ENCODE measurements at regions not wholly inside any gene's neighbourhood (a gene's known extent, or its start where the extent isn't known, plus 50 kb on each side); places are given as distances from the start of the nearest gene placed in this dataset.

DNA sequence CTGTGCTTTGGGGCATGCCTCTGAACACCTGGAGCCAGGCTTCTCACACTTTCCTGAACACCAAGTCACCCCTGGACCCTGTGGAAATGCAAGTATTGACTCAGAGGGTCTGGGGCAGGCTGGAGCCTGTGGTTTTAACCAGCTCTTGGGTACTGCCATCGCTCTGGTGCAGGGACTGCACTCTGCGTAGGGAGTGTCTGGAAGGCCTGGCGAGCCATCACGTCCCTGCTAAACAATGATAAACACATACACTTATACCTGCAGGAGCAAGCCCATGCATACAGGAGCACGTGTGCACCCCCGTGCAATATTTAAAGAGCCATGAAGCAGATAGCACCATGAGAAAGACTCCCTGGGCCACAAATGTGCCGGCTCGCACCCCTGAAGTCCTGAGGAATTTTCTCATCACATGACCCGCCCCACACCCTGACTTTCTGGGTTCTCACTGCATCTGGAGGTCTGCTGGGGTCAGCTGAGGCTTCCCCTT lies 267.7 kb downstream of the GADD45G start:
- Histone ChIP-seq H3K4me2 (ENCODE audit: insufficient read depth, low read length) (no peak overlapping the region), H3K4me3 (ENCODE audit: insufficient read depth, low read length) (no peak overlapping the region), H3K27me3 (ENCODE audit: insufficient read depth, low read length) (no peaks in the 10 kb centered on the region), H3K4me1 (ENCODE audit: insufficient read depth, low read length) (no peaks in the 10 kb centered on the region), H3K27ac (ENCODE audit: low read depth, low read length) (no peak overlapping the region), H3K79me2 (ENCODE audit: insufficient read depth, low read length) (no peaks in the 10 kb centered on the region), H2AFZ (ENCODE audit: low read length) (no peak overlapping the region), H4K20me1 (ENCODE audit: insufficient read depth, low read length) (no peaks in the 10 kb centered on the region), H3K36me3 (ENCODE audit: insufficient read depth, low read length) (no peaks in the 10 kb centered on the region), H3K9me3 (ENCODE audit: low read depth, low read length) (no peaks in the 10 kb centered on the region)
- TF ChIP-seq, protein P1, sequence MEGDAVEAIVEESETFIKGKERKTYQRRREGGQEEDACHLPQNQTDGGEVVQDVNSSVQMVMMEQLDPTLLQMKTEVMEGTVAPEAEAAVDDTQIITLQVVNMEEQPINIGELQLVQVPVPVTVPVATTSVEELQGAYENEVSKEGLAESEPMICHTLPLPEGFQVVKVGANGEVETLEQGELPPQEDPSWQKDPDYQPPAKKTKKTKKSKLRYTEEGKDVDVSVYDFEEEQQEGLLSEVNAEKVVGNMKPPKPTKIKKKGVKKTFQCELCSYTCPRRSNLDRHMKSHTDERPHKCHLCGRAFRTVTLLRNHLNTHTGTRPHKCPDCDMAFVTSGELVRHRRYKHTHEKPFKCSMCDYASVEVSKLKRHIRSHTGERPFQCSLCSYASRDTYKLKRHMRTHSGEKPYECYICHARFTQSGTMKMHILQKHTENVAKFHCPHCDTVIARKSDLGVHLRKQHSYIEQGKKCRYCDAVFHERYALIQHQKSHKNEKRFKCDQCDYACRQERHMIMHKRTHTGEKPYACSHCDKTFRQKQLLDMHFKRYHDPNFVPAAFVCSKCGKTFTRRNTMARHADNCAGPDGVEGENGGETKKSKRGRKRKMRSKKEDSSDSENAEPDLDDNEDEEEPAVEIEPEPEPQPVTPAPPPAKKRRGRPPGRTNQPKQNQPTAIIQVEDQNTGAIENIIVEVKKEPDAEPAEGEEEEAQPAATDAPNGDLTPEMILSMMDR (IDR thresholded peaks at IDR 0.05; ENCODE audit: extremely low read depth, low read depth, low read length) = no peak
- peak; percentile 59 for DNase-seq (ENCODE audit: insufficient read length, low spot score, missing footprints)

- Histone ChIP-seq H3K79me2 (ENCODE audit: insufficient read depth, low read length) (no peaks in the 10 kb centered on the region), H3K27me3 (ENCODE audit: insufficient read depth, low read length) (no peaks in the 10 kb centered on the region), H2AFZ (ENCODE audit: low read length) (no peak overlapping the region), H3K27ac (ENCODE audit: low read depth, low read length) (no peak overlapping the region), H3K9me3 (ENCODE audit: low read depth, low read length) (no peaks in the 10 kb centered on the region), H3K4me3 (ENCODE audit: insufficient read depth, low read length) (no peak overlapping the region), H3K36me3 (ENCODE audit: insufficient read depth, low read length) (no peaks in the 10 kb centered on the region), H3K4me2 (ENCODE audit: insufficient read depth, low read length) (no peak overlapping the region), H3K4me1 (ENCODE audit: insufficient read depth, low read length) (no peaks in the 10 kb centered on the region), H4K20me1 (ENCODE audit: insufficient read depth, low read length) (no peaks in the 10 kb centered on the region)
- TF ChIP-seq, protein P1 (IDR thresholded peaks at IDR 0.05; ENCODE audit: extremely low read depth, low read depth, low read length) = no peak
- DNase-seq (ENCODE audit: insufficient read length, low spot score, missing footprints) = peak; percentile 54
These were observed 268.3 kb downstream of the GADD45G start for GRCh38 chr9:89872913-89873707.

DNA sequence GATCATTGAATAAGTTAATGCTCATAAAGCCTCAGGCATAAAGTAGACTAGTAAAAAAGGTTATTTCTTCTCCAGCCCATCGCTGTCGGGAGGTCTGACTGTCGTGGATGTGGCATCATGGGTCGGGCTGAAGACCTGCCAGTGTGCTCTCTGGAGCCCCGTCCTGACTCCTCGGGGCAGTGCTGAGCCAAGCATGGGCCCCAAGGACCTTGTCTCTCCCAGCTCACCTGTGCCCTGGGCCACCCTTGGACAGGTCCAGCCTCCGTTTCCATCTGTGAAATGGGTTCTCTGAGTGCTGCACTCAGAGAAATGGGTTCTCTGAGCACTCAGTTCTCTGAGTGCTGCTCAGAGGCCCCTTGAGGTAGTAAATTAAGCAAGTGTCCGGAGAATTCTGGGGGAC lies 269.0 kb downstream of the GADD45G start:
- Histone ChIP-seq H3K4me2 (ENCODE audit: insufficient read depth, low read length) (no peak overlapping the region), H2AFZ (ENCODE audit: low read length) (no peak overlapping the region), H3K27ac (ENCODE audit: low read depth, low read length) (no peak overlapping the region), H3K9me3 (ENCODE audit: low read depth, low read length) (no peaks in the 10 kb centered on the region), H3K4me1 (ENCODE audit: insufficient read depth, low read length) (no peaks in the 10 kb centered on the region), H3K27me3 (ENCODE audit: insufficient read depth, low read length) (no peaks in the 10 kb centered on the region), H3K79me2 (ENCODE audit: insufficient read depth, low read length) (no peaks in the 10 kb centered on the region), H4K20me1 (ENCODE audit: insufficient read depth, low read length) (no peaks in the 10 kb centered on the region), H3K36me3 (ENCODE audit: insufficient read depth, low read length) (no peaks in the 10 kb centered on the region), H3K4me3 (ENCODE audit: insufficient read depth, low read length) (no peak overlapping the region)
- TF ChIP-seq, protein P1 (IDR thresholded peaks at IDR 0.05; ENCODE audit: extremely low read depth, low read depth, low read length) = no peak
- DNase-seq (ENCODE audit: insufficient read length, low spot score, missing footprints) = no peak
